ENCODE measurements at regions not wholly inside any gene's neighbourhood (a gene's known extent, or its start where the extent isn't known, plus 50 kb on each side); places are given as distances from the start of the nearest gene placed in this dataset.
A peak's percentile ranks its signal among the peaks of the same experiment; 100 is the strongest.
"Not testable (repeated sequence)": the region's sequence is repeated elsewhere in the genome, so short reads cannot be mapped to it uniquely, and the experiment has no call there.

GRCh38 chr20:55522296-55522815 is 483.0 kb downstream of the CBLN4 start:
- no peak for TF ChIP-seq CTCF (conservative IDR thresholded peaks at IDR 0.05; ENCODE audit: low read depth, low read length)
- DNase-seq (ENCODE audit: low read depth) = no peak
- no peak overlapping the region for H3K4me3 ChIP-seq (ENCODE audit: low read depth, low read length)

GRCh38 chr20:55517584-55517983 is 487.7 kb downstream of the CBLN4 start:
- DNase-seq (ENCODE audit: low read depth); H3K4me3 ChIP-seq (ENCODE audit: low read depth, low read length): not testable (repeated sequence)

GRCh38 chr20:55515832-55516231 is 489.5 kb downstream of the CBLN4 start:
- no peak for TF ChIP-seq CTCF (conservative IDR thresholded peaks at IDR 0.05; ENCODE audit: low read depth, low read length)
- no peak overlapping the region for H3K4me3 ChIP-seq (ENCODE audit: low read depth, low read length)
- no peak for DNase-seq (ENCODE audit: low read depth)

GRCh38 chr20:55514531-55514930 is 490.8 kb downstream of the CBLN4 start:
- no peak for DNase-seq (ENCODE audit: low read depth)
- no peak overlapping the region for H3K4me3 ChIP-seq (ENCODE audit: low read depth, low read length)
- no peak for TF ChIP-seq CTCF (conservative IDR thresholded peaks at IDR 0.05; ENCODE audit: low read depth, low read length)

GRCh38 chr20:55513954-55514353 is 491.4 kb downstream of the CBLN4 start:
- TF ChIP-seq CTCF (conservative IDR thresholded peaks at IDR 0.05; ENCODE audit: low read depth, low read length) = no peak
- no peak for DNase-seq (ENCODE audit: low read depth)
- no peak overlapping the region for H3K4me3 ChIP-seq (ENCODE audit: low read depth, low read length)

GRCh38 chr20:55500130-55500529 is 505.2 kb downstream of the CBLN4 start:
- DNase-seq (ENCODE audit: low read depth) = no peak
- TF ChIP-seq CTCF (conservative IDR thresholded peaks at IDR 0.05; ENCODE audit: low read depth, low read length) = no peak
- H3K4me3 ChIP-seq (ENCODE audit: low read depth, low read length) = no peak overlapping the region

GRCh38 chr20:55488593-55488992 is 516.7 kb downstream of the CBLN4 start:
- peak; percentile 15 for DNase-seq (ENCODE audit: low read depth)
- no peak for TF ChIP-seq CTCF (conservative IDR thresholded peaks at IDR 0.05; ENCODE audit: low read depth, low read length)
- no peak overlapping the region for H3K4me3 ChIP-seq (ENCODE audit: low read depth, low read length)

Measured in epithelial cell of proximal tubule (primary cell).